ENCODE measurements at regions not wholly inside any gene's neighbourhood (a gene's known extent, or its start where the extent isn't known, plus 50 kb on each side); places are given as distances from the start of the nearest gene placed in this dataset.

DNA sequence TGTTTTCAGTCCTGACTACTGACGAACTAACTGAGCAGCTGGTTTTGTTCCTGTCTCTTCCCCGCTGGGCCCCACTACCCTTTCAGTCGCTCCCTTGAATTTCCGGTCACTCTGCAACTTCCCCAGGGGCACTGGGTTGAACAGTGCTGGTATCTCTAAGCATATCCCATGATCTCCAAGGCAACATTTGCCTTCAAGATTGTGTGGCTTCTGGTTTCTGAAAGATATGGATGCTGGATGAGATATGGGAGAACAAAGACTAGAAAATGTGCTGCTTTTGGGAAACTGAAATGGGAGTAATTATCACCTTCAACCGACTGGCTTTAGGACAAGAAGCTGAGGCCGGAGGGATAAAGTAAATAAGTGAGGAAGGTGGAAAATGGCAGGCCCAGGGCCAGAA is 258.2 kb upstream of the PIK3R1 start:
- no peak overlapping the region for H3K27ac ChIP-seq (ENCODE audit: poor library complexity, severe bottlenecking)
- H3K36me3 ChIP-seq (ENCODE audit: low read depth): no peaks in the 10 kb centered on the region
- DNase-seq (ENCODE audit: low spot score) (no peak), ATAC-seq (ENCODE audit: low read depth) (no peak)
- H3K4me1 ChIP-seq (ENCODE audit: insufficient read depth, poor library complexity, severe bottlenecking): peaks cover 5% of the 10 kb centered on the region
- H3K27me3 ChIP-seq (ENCODE audit: insufficient read depth, poor library complexity, severe bottlenecking): no peaks in the 10 kb centered on the region
- no peak overlapping the region for H3K4me3 ChIP-seq (ENCODE audit: severe bottlenecking)
- TF ChIP-seq, protein P1, sequence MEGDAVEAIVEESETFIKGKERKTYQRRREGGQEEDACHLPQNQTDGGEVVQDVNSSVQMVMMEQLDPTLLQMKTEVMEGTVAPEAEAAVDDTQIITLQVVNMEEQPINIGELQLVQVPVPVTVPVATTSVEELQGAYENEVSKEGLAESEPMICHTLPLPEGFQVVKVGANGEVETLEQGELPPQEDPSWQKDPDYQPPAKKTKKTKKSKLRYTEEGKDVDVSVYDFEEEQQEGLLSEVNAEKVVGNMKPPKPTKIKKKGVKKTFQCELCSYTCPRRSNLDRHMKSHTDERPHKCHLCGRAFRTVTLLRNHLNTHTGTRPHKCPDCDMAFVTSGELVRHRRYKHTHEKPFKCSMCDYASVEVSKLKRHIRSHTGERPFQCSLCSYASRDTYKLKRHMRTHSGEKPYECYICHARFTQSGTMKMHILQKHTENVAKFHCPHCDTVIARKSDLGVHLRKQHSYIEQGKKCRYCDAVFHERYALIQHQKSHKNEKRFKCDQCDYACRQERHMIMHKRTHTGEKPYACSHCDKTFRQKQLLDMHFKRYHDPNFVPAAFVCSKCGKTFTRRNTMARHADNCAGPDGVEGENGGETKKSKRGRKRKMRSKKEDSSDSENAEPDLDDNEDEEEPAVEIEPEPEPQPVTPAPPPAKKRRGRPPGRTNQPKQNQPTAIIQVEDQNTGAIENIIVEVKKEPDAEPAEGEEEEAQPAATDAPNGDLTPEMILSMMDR (IDR thresholded peaks at IDR 0.05; ENCODE audit: poor library complexity, severe bottlenecking): no peak
- H3K9me3 ChIP-seq (ENCODE audit: severe bottlenecking): no peaks in the 10 kb centered on the region

- no peak for DNase-seq (ENCODE audit: low spot score)
- no peaks in the 10 kb centered on the region for H3K4me1 ChIP-seq (ENCODE audit: insufficient read depth, poor library complexity, severe bottlenecking)
- no peaks in the 10 kb centered on the region for H3K9me3 ChIP-seq (ENCODE audit: severe bottlenecking)
- no peaks in the 10 kb centered on the region for H3K36me3 ChIP-seq (ENCODE audit: low read depth)
- H3K27ac ChIP-seq (ENCODE audit: poor library complexity, severe bottlenecking): no peak overlapping the region
- H3K27me3 ChIP-seq (ENCODE audit: insufficient read depth, poor library complexity, severe bottlenecking): no peaks in the 10 kb centered on the region
- TF ChIP-seq, protein P1 (IDR thresholded peaks at IDR 0.05; ENCODE audit: poor library complexity, severe bottlenecking): no peak
- ATAC-seq (ENCODE audit: low read depth): no peak
- H3K4me3 ChIP-seq (ENCODE audit: severe bottlenecking): no peak overlapping the region
Observed at GRCh38 chr5:67954351-67954750, 261.2 kb upstream of the PIK3R1 start.

- Histone ChIP-seq H3K27ac (ENCODE audit: poor library complexity, severe bottlenecking) (peak overlapping the region; percentile 54), H3K4me1 (ENCODE audit: insufficient read depth, poor library complexity, severe bottlenecking) (peaks cover 14% of the 10 kb centered on the region), H3K27me3 (ENCODE audit: insufficient read depth, poor library complexity, severe bottlenecking) (no peaks in the 10 kb centered on the region), H3K4me3 (ENCODE audit: severe bottlenecking) (no peak overlapping the region), H3K36me3 (ENCODE audit: low read depth) (no peaks in the 10 kb centered on the region), H3K9me3 (ENCODE audit: severe bottlenecking) (no peaks in the 10 kb centered on the region)
- ATAC-seq (ENCODE audit: low read depth) (peak; percentile 91), DNase-seq (ENCODE audit: low spot score) (no peak)
- TF ChIP-seq, protein P1 (IDR thresholded peaks at IDR 0.05; ENCODE audit: poor library complexity, severe bottlenecking): no peak
Observed at GRCh38 chr5:67942421-67942820, 273.1 kb upstream of the PIK3R1 start.

DNA sequence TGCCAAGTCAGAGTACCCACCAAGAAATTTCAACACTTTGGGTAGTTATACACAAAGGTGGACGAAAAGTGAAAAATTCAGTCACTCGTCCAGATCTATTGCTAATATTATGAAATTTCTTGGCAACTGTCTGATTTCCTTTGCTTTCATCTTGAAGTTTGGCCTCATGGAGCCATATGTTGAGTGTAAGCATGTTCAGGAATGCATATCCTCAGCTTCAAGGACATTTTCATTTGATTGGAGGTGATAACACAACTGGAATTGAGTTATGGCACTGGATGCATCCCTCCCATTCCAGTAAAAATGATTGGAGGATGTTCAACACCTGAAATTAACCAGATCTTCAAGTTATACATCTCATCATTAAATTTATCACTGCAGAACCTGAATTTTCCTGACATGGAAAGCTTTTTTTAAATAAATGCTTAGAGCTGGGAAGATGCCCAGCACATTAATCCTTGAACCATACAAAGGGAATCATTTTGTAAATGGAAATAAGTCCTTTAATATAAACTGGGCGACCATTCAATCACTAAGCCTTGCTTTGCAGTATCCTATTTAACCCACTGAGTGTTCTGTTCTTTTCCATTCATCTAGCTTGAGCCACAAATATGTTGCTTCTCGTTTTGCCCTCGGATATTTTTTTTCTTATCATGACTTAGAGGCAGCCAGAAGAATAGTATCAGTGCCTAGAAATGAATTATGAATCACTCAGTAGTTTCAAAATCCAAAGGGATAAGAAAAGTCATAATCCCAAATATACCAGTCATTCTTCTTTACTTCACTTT is 273.7 kb upstream of the PIK3R1 start:
- peak; percentile 79 for ATAC-seq (ENCODE audit: low read depth)
- no peak for DNase-seq (ENCODE audit: low spot score)
- no peaks in the 10 kb centered on the region for H3K27me3 ChIP-seq (ENCODE audit: insufficient read depth, poor library complexity, severe bottlenecking)
- TF ChIP-seq, protein P1 (IDR thresholded peaks at IDR 0.05; ENCODE audit: poor library complexity, severe bottlenecking): no peak
- H3K4me1 ChIP-seq (ENCODE audit: insufficient read depth, poor library complexity, severe bottlenecking): peaks cover 14% of the 10 kb centered on the region
- no peaks in the 10 kb centered on the region for H3K36me3 ChIP-seq (ENCODE audit: low read depth)
- H3K9me3 ChIP-seq (ENCODE audit: severe bottlenecking): no peaks in the 10 kb centered on the region
- H3K27ac ChIP-seq (ENCODE audit: poor library complexity, severe bottlenecking): peak overlapping the region; percentile 54
- no peak overlapping the region for H3K4me3 ChIP-seq (ENCODE audit: severe bottlenecking)

- no peaks in the 10 kb centered on the region for H3K27me3 ChIP-seq (ENCODE audit: insufficient read depth, poor library complexity, severe bottlenecking)
- ATAC-seq (ENCODE audit: low read depth) (no peak), DNase-seq (ENCODE audit: low spot score) (no peak)
- no peaks in the 10 kb centered on the region for H3K9me3 ChIP-seq (ENCODE audit: severe bottlenecking)
- H3K4me3 ChIP-seq (ENCODE audit: severe bottlenecking): no peak overlapping the region
- H3K27ac ChIP-seq (ENCODE audit: poor library complexity, severe bottlenecking): no peak overlapping the region
- TF ChIP-seq, protein P1 (IDR thresholded peaks at IDR 0.05; ENCODE audit: poor library complexity, severe bottlenecking): no peak
- no peaks in the 10 kb centered on the region for H3K4me1 ChIP-seq (ENCODE audit: insufficient read depth, poor library complexity, severe bottlenecking)
- H3K36me3 ChIP-seq (ENCODE audit: low read depth): no peaks in the 10 kb centered on the region
Observed at GRCh38 chr5:67935908-67936566, 279.5 kb upstream of the PIK3R1 start.

All from RWPE2 (cell line).